ENCODE measurements at regions not wholly inside any gene's neighbourhood (a gene's known extent, or its start where the extent isn't known, plus 50 kb on each side); places are given as distances from the start of the nearest gene placed in this dataset.
"Not testable (repeated sequence)": the region's sequence is repeated elsewhere in the genome, so short reads cannot be mapped to it uniquely, and the experiment has no call there.

- not testable (repeated sequence) for H3K4me1 ChIP-seq (ENCODE audit: control insufficient read depth, insufficient read depth, low read length); H3K4me3 ChIP-seq (ENCODE audit: low read depth, low read length); H3K36me3 ChIP-seq (ENCODE audit: control insufficient read depth, insufficient read depth, low read length); H3K9me3 ChIP-seq (ENCODE audit: control insufficient read depth, insufficient read depth, low read length); H3K27me3 ChIP-seq (ENCODE audit: control insufficient read depth, insufficient read depth, low read length); H3K27ac ChIP-seq (ENCODE audit: low read depth, low read length)
- WGBS (ENCODE audit: insufficient coverage), result 0% methylated on average over 2 of the region's 8 CpGs
- peak; percentile 33 to 93 (median 58) for DNase-seq (ENCODE audit: low read depth in 4 of 6, low spot score in 6 of 6)
These were observed 67.4 kb upstream of the GPR39 start for GRCh38 chr2:132349092-132349687.

- not testable (repeated sequence) for H3K27ac ChIP-seq (ENCODE audit: low read depth, low read length); H3K9me3 ChIP-seq (ENCODE audit: control insufficient read depth, insufficient read depth, low read length); H3K27me3 ChIP-seq (ENCODE audit: control insufficient read depth, insufficient read depth, low read length); DNase-seq (ENCODE audit: low read depth in 4 of 6, low spot score in 6 of 6); H3K36me3 ChIP-seq (ENCODE audit: control insufficient read depth, insufficient read depth, low read length); H3K4me3 ChIP-seq (ENCODE audit: low read depth, low read length); H3K4me1 ChIP-seq (ENCODE audit: control insufficient read depth, insufficient read depth, low read length)
- no CpG with 5 or more reads among the region's 4 CpGs for WGBS (ENCODE audit: insufficient coverage)
These were observed 64.9 kb upstream of the GPR39 start for GRCh38 chr2:132351668-132352067.

GRCh38 chr2:132352481-132353001 lies 64.1 kb upstream of the GPR39 start:
- Histone ChIP-seq H3K27ac (ENCODE audit: low read depth, low read length) (peak overlapping the region; percentile 52), H3K4me3 (ENCODE audit: low read depth, low read length) (peak overlapping the region; percentile 40)
- DNase-seq (ENCODE audit: low read depth in 4 of 6, low spot score in 6 of 6), result peak; percentile 39 to 95 (median 56)
- H3K36me3 ChIP-seq (ENCODE audit: control insufficient read depth, insufficient read depth, low read length); H3K9me3 ChIP-seq (ENCODE audit: control insufficient read depth, insufficient read depth, low read length); H3K27me3 ChIP-seq (ENCODE audit: control insufficient read depth, insufficient read depth, low read length); H3K4me1 ChIP-seq (ENCODE audit: control insufficient read depth, insufficient read depth, low read length): not testable (repeated sequence)
- WGBS (ENCODE audit: insufficient coverage), result under 1% methylated on average over 41 of the region's 44 CpGs

GRCh38 chr2:132353380-132353779 lies 63.2 kb upstream of the GPR39 start:
- not testable (repeated sequence) for H3K9me3 ChIP-seq (ENCODE audit: control insufficient read depth, insufficient read depth, low read length); H3K36me3 ChIP-seq (ENCODE audit: control insufficient read depth, insufficient read depth, low read length); H3K27me3 ChIP-seq (ENCODE audit: control insufficient read depth, insufficient read depth, low read length); H3K4me1 ChIP-seq (ENCODE audit: control insufficient read depth, insufficient read depth, low read length)
- H3K4me3 ChIP-seq (ENCODE audit: low read depth, low read length), result peak overlapping the region; percentile 22
- WGBS (ENCODE audit: insufficient coverage), result 2% methylated on average over 25 of the region's 32 CpGs
- DNase-seq (ENCODE audit: low read depth in 4 of 6, low spot score in 6 of 6), result peak in 4 of 6 donors; percentile 23 to 79 (median 52)
- H3K27ac ChIP-seq (ENCODE audit: low read depth, low read length), result peak overlapping the region; percentile 10

- not testable (repeated sequence) for DNase-seq (ENCODE audit: low read depth in 4 of 6, low spot score in 6 of 6); H3K4me3 ChIP-seq (ENCODE audit: low read depth, low read length); H3K27me3 ChIP-seq (ENCODE audit: control insufficient read depth, insufficient read depth, low read length); H3K27ac ChIP-seq (ENCODE audit: low read depth, low read length); H3K4me1 ChIP-seq (ENCODE audit: control insufficient read depth, insufficient read depth, low read length); H3K36me3 ChIP-seq (ENCODE audit: control insufficient read depth, insufficient read depth, low read length); H3K9me3 ChIP-seq (ENCODE audit: control insufficient read depth, insufficient read depth, low read length)
- WGBS (ENCODE audit: insufficient coverage), result 90% methylated on average over 17 of the region's 19 CpGs
These were observed 55.6 kb upstream of the GPR39 start for GRCh38 chr2:132360964-132361363.

- not testable (repeated sequence) for H3K27ac ChIP-seq (ENCODE audit: low read depth, low read length); H3K9me3 ChIP-seq (ENCODE audit: control insufficient read depth, insufficient read depth, low read length); DNase-seq (ENCODE audit: low read depth in 4 of 6, low spot score in 6 of 6); H3K4me3 ChIP-seq (ENCODE audit: low read depth, low read length); H3K4me1 ChIP-seq (ENCODE audit: control insufficient read depth, insufficient read depth, low read length); H3K27me3 ChIP-seq (ENCODE audit: control insufficient read depth, insufficient read depth, low read length); H3K36me3 ChIP-seq (ENCODE audit: control insufficient read depth, insufficient read depth, low read length)
- WGBS (ENCODE audit: insufficient coverage), result no CpG with 5 or more reads among the region's 16 CpGs
These were observed 55.1 kb upstream of the GPR39 start for GRCh38 chr2:132361498-132361897.

GRCh38 chr2:132363352-132363751 lies 53.3 kb upstream of the GPR39 start:
- H3K9me3 ChIP-seq (ENCODE audit: control insufficient read depth, insufficient read depth, low read length); H3K4me3 ChIP-seq (ENCODE audit: low read depth, low read length); H3K27me3 ChIP-seq (ENCODE audit: control insufficient read depth, insufficient read depth, low read length); H3K36me3 ChIP-seq (ENCODE audit: control insufficient read depth, insufficient read depth, low read length); DNase-seq (ENCODE audit: low read depth in 4 of 6, low spot score in 6 of 6); H3K4me1 ChIP-seq (ENCODE audit: control insufficient read depth, insufficient read depth, low read length); H3K27ac ChIP-seq (ENCODE audit: low read depth, low read length): not testable (repeated sequence)
- WGBS (ENCODE audit: insufficient coverage), result no CpG with 5 or more reads among the region's 2 CpGs

- H3K36me3 ChIP-seq (ENCODE audit: control insufficient read depth, insufficient read depth, low read length); H3K9me3 ChIP-seq (ENCODE audit: control insufficient read depth, insufficient read depth, low read length); DNase-seq (ENCODE audit: low read depth in 4 of 6, low spot score in 6 of 6); H3K4me3 ChIP-seq (ENCODE audit: low read depth, low read length); H3K4me1 ChIP-seq (ENCODE audit: control insufficient read depth, insufficient read depth, low read length); H3K27ac ChIP-seq (ENCODE audit: low read depth, low read length); H3K27me3 ChIP-seq (ENCODE audit: control insufficient read depth, insufficient read depth, low read length): not testable (repeated sequence)
- no CpG with 5 or more reads among the region's 3 CpGs for WGBS (ENCODE audit: insufficient coverage)
These were observed 50.6 kb upstream of the GPR39 start for GRCh38 chr2:132365963-132366362.

GRCh38 chr2:132366421-132367180 lies 50.0 kb upstream of the GPR39 start:
- H3K9me3 ChIP-seq (ENCODE audit: control insufficient read depth, insufficient read depth, low read length), result peaks cover 2% of the 10 kb centered on the region
- H3K4me1 ChIP-seq (ENCODE audit: control insufficient read depth, insufficient read depth, low read length), result no peaks in the 10 kb centered on the region
- 79% methylated on average over 2 of the region's 5 CpGs for WGBS (ENCODE audit: insufficient coverage)
- no peak overlapping the region for H3K27ac ChIP-seq (ENCODE audit: low read depth, low read length)
- no peaks in the 10 kb centered on the region for H3K36me3 ChIP-seq (ENCODE audit: control insufficient read depth, insufficient read depth, low read length)
- no peak for DNase-seq (ENCODE audit: low read depth in 4 of 6, low spot score in 6 of 6)
- H3K27me3 ChIP-seq (ENCODE audit: control insufficient read depth, insufficient read depth, low read length), result no peaks in the 10 kb centered on the region
- no peak overlapping the region for H3K4me3 ChIP-seq (ENCODE audit: low read depth, low read length)
